ENCODE measurements at regions not wholly inside any gene's neighbourhood (a gene's known extent, or its start where the extent isn't known, plus 50 kb on each side); places are given as distances from the start of the nearest gene placed in this dataset.
A peak's percentile ranks its signal among the peaks of the same experiment; 100 is the strongest.

GRCh38 chr18:9042766-9043481, 59.6 kb upstream of the NDUFV2 start:
- Histone ChIP-seq H3K27me3 (ENCODE audit: insufficient read depth, low read length) (no peaks in the 10 kb centered on the region), H3K27ac (ENCODE audit: low read depth, low read length) (no peak overlapping the region), H3K36me3 (ENCODE audit: control insufficient read depth in 1 of 2, insufficient read depth in 2 of 2, low read length in 2 of 2) (no peaks in the 10 kb centered on the region), H3K4me1 (ENCODE audit: control insufficient read depth in 1 of 2, insufficient read depth in 2 of 2, low read length in 2 of 2) (peaks cover 0 to 8% of the 10 kb centered on the region in 2 experiments; a peak in 2 of 4 replicates), H3K4me3 (replicated peaks in 1 of 2; ENCODE audit: low read depth in 1 of 2, low read length in 2 of 2) (no peak overlapping the region), H2AFZ (ENCODE audit: low read depth, low read length, poor library complexity, severe bottlenecking) (peak overlapping the region; percentile 45), H3K9me2 (ENCODE audit: insufficient read depth) (no peaks in the 10 kb centered on the region), H3K79me2 (ENCODE audit: insufficient read depth, low read length) (no peaks in the 10 kb centered on the region), H4K20me1 (ENCODE audit: insufficient read depth) (no peaks in the 10 kb centered on the region), H3K9me3 (ENCODE audit: control insufficient read depth in 1 of 2, insufficient read depth in 1 of 2, low read depth in 1 of 2, low read length in 2 of 2) (no peaks in the 10 kb centered on the region), H3K4me2 (ENCODE audit: low read length) (no peak overlapping the region), H3K9ac (ENCODE audit: low read length) (no peak overlapping the region)
- intact Hi-C loops (cut with micrococcal nuclease), result no loop called here
- CTCF ChIA-PET, result no interaction called here
- no TSS peak for BruUV-seq (replicated peaks)
- ATAC-seq (no peak), DNase-seq (ENCODE audit: low read depth, low spot score) (no peak)
- RAD21 ChIA-PET (ENCODE audit: low non-redundant PET in 1 of 2, low total read pairs in 2 of 2, uncharacterized antibody in 2 of 2, unreplicated experiment in 2 of 2), result no interaction called here
- no peak for TF ChIP-seq EGR1 (IDR thresholded peaks at IDR 0.05; ENCODE audit: low read depth)
- no peak for TF ChIP-seq ZNF274 (IDR thresholded peaks at IDR 0.05; ENCODE audit: low read depth, low read length)
- TF ChIP-seq SRF (IDR thresholded peaks at IDR 0.05; ENCODE audit: low read depth), result no peak
- no peak for TF ChIP-seq JUND (IDR thresholded peaks at IDR 0.05)
- TF ChIP-seq SP1 (IDR thresholded peaks at IDR 0.05; ENCODE audit: low read depth), result no peak
- no peak for TF ChIP-seq CTCF (IDR thresholded peaks at IDR 0.05 in 2 of 3, conservative IDR thresholded peaks at IDR 0.05 in 1 of 3; ENCODE audit: borderline replicate concordance in 1 of 3, insufficient read depth in 1 of 3, low read depth in 2 of 3, low read length in 2 of 3)
- TF ChIP-seq ATF3 (IDR thresholded peaks at IDR 0.05), result no peak
- no peak for TF ChIP-seq CEBPB (IDR thresholded peaks at IDR 0.05; ENCODE audit: low read depth)
- no peak for TF ChIP-seq POLR2A (IDR thresholded peaks at IDR 0.05; ENCODE audit: borderline replicate concordance, extremely low read depth, insufficient read depth, insufficient read length)
- TF ChIP-seq EZH2phosphoT487 (IDR thresholded peaks at IDR 0.05; ENCODE audit: borderline replicate concordance), result no peak
- POLR2A ChIA-PET, result no interaction called here

All from HCT116 (cell line).